IMR-90 (cell line): ENCODE measurements at regions not wholly inside any gene's neighbourhood (a gene's known extent, or its start where the extent isn't known, plus 50 kb on each side); places are given as distances from the start of the nearest gene placed in this dataset.

Source experiments
- ATAC-seq: fragments of 200-7000 bp; cut with Tn5 transposase; 2 replicates; pipeline ENCODE4 v1.9.1; 2020; ENCODE audit warnings: low read depth, mild to moderate bottlenecking, moderate library complexity
- BruUV-seq: library from RNA; stranded (reverse); fragments of 400-500 nt; replicated peaks from 2 replicates; lab custom pipeline; 2021; lab: Mats Ljungman, UMichigan
- CTCF ChIA-PET: fragments of 300-600 bp; formaldehyde crosslinking; extraction: SDS; loops from one replicate; lab custom pipeline; 2021; ENCODE audit warnings: antibody characterized with exemption; lab: Yijun Ruan, JAX
- POLR2A ChIA-PET: fragments of 300-600 bp; sonication (Branson Sonifier 250); formaldehyde crosslinking; loops from one replicate; lab custom pipeline; 2022; ENCODE audit warnings: antibody characterized with exemption; ENCODE audit not compliant: unreplicated experiment; lab: Charles Lee
- DNase-seq: peaks from one replicate; pipeline ENCODE4 v3.0.0; 2013
- H2AFZ ChIP-seq: replicated peaks from 2 replicates; pipeline ENCODE3; 2013; ENCODE audit warnings: low read length, mild to moderate bottlenecking; ENCODE audit not compliant: poor library complexity
- H2AK5ac ChIP-seq: 2 replicates; pipeline ENCODE4 v1.6.1; 2013; ENCODE audit warnings: low read depth, low read length, inconsistent platforms
- H2AK9ac ChIP-seq: replicated peaks from 2 replicates; pipeline ENCODE3; 2013; ENCODE audit warnings: mild to moderate bottlenecking, low read depth, low read length, moderate library complexity; ENCODE audit not compliant: poor library complexity
- H2BK120ac ChIP-seq: 2 replicates; pipeline ENCODE4 v1.6.1; 2013; ENCODE audit warnings: low read depth, low read length, inconsistent platforms
- H2BK15ac ChIP-seq: 3 replicates; pipeline ENCODE4 v1.6.1; 2013; ENCODE audit warnings: low read depth, low read length, inconsistent platforms
- H2BK20ac ChIP-seq: 2 replicates; pipeline ENCODE4 v1.6.1; 2013; ENCODE audit warnings: low read depth, mild to moderate bottlenecking, inconsistent platforms, low read length, moderate library complexity
- H2BK5ac ChIP-seq: 2 replicates; pipeline ENCODE4 v1.6.1; 2013; ENCODE audit warnings: mild to moderate bottlenecking, low read depth, low read length, inconsistent platforms; ENCODE audit not compliant: poor library complexity, severe bottlenecking
- H3K14ac ChIP-seq: replicated peaks from 2 replicates; pipeline ENCODE4 v1.6.1; 2013; ENCODE audit warnings: low read depth, low read length, inconsistent platforms
- H3K18ac ChIP-seq: 2 replicates; pipeline ENCODE4 v1.6.1; 2013; ENCODE audit warnings: low read depth, low read length, control low read depth
- H3K23ac ChIP-seq: 2 replicates; pipeline ENCODE4 v1.6.1; 2013; ENCODE audit warnings: low read depth, low read length, inconsistent platforms
- H3K27ac ChIP-seq: 2 replicates; pipeline ENCODE4 v1.5.1; 2013; ENCODE audit warnings: mild to moderate bottlenecking, control low read depth, low read length; ENCODE audit not compliant: insufficient read depth
- H3K27me3 ChIP-seq: 2 replicates; pipeline ENCODE4 v1.6.1; 2013; ENCODE audit warnings: low read length; ENCODE audit not compliant: control insufficient read depth, insufficient read depth
- H3K36me3 ChIP-seq: 2 replicates; pipeline ENCODE4 v1.6.1; 2013; ENCODE audit warnings: low read length, mixed read lengths; ENCODE audit not compliant: control insufficient read depth, insufficient read depth
- H3K4ac ChIP-seq: 2 replicates; pipeline ENCODE4 v1.6.1; 2013; ENCODE audit warnings: low read depth, low read length, inconsistent platforms
- H3K4me1 ChIP-seq: 2 replicates; pipeline ENCODE4 v1.6.1; 2013; ENCODE audit warnings: low read length, mixed read lengths; ENCODE audit not compliant: control insufficient read depth, insufficient read depth
- H3K4me2 ChIP-seq: 2 replicates; pipeline ENCODE4 v1.6.1; 2013; ENCODE audit warnings: low read depth, mild to moderate bottlenecking, control low read depth, low read length, moderate library complexity
- H3K4me3 ChIP-seq: 2 replicates; pipeline ENCODE4 v1.5.1; 2013; ENCODE audit warnings: low read depth, mild to moderate bottlenecking, control low read depth, low read length, moderate library complexity; ENCODE audit not compliant: insufficient read depth
- H3K56ac ChIP-seq: 2 replicates; pipeline ENCODE4 v1.6.1; 2013; ENCODE audit warnings: low read length, inconsistent platforms; ENCODE audit not compliant: insufficient read depth; ENCODE audit errors: extremely low read depth
- H3K79me1 ChIP-seq, 2 experiments: 2 replicates each; pipeline ENCODE4 v1.6.1; 2013; ENCODE audit warnings: low read length in 2 of 2, inconsistent platforms in 1 of 2, low read depth in 1 of 2
- H3K9ac ChIP-seq: 2 replicates; pipeline ENCODE4 v1.6.1; 2013; ENCODE audit warnings: low read depth, low read length, control low read depth
- H3K9me1 ChIP-seq: 2 replicates; pipeline ENCODE4 v1.6.1; 2013; ENCODE audit warnings: low read length, inconsistent platforms; ENCODE audit not compliant: insufficient read depth
- H3K9me3 ChIP-seq: 2 replicates; pipeline ENCODE4 v1.6.1; 2013; ENCODE audit warnings: low read length; ENCODE audit not compliant: control insufficient read depth, insufficient read depth
- H4K20me1 ChIP-seq: 2 replicates; pipeline ENCODE4 v1.6.1; 2013; ENCODE audit warnings: low read length, inconsistent platforms; ENCODE audit not compliant: insufficient read depth
- H4K5ac ChIP-seq: 2 replicates; pipeline ENCODE4 v1.6.1; 2013; ENCODE audit warnings: mild to moderate bottlenecking, low read depth, low read length, control low read depth
- H4K8ac ChIP-seq, 2 experiments: 2 replicates each; pipeline ENCODE4 v1.6.1; 2013; ENCODE audit warnings: low read depth in 2 of 2, low read length in 2 of 2, control low read depth in 1 of 2, inconsistent platforms in 1 of 2
- H4K91ac ChIP-seq: 2 replicates; pipeline ENCODE4 v1.6.1; 2013; ENCODE audit warnings: low read depth, low read length, inconsistent platforms; ENCODE audit not compliant: insufficient read depth
- NFE2L2 ChIP-seq: fragments of 150-350 bp; IDR thresholded peaks from 2 replicates; pipeline ENCODE4 v1.6.1; 2016; ENCODE audit warnings: low read depth, mild to moderate bottlenecking, low read length
- RCOR1 ChIP-seq: IDR thresholded peaks from 2 replicates; pipeline ENCODE4 v1.6.1; 2012; ENCODE audit warnings: mild to moderate bottlenecking, low read length, improper control_type of control experiment; ENCODE audit not compliant: insufficient replicate concordance
- WGBS, 2 experiments: methylation state at CpG; one replicate each; pipeline versions ENCODE4 v1.1.5 to v1.1.7; 2013; ENCODE audit warnings: missing lambda C conversion rate in 2 of 2; ENCODE audit not compliant: insufficient read length in 1 of 2; ENCODE audit errors: extremely low coverage in 2 of 2; 5-methylcytosine and 5-hydroxymethylcytosine counted together
- dilution Hi-C: fragments of 300-500 bp; cut with HindIII; formaldehyde crosslinking; loops from one replicate; pipeline ENCODE4 v1.14.3; 2018; ENCODE audit warnings: low sequenced_read_pairs; ENCODE audit not compliant: unreplicated experiment
- in situ Hi-C: fragments of 300-500 bp; cut with MboI; formaldehyde crosslinking; loops from 3 replicates; pipeline ENCODE4 v1.14.3; 2019; ENCODE audit warnings: low sequenced_read_pairs, inconsistent platforms, mixed read lengths
- intact Hi-C: fragments of 100-400 bp; cut with micrococcal nuclease; formaldehyde crosslinking; loops from 2 replicates; pipeline ENCODE4 v1.10.0; 2022
- TF ChIP-seq, protein P1 (sequence below): fragments of 150-350 bp; IDR thresholded peaks from 2 replicates; pipeline ENCODE4 v1.6.1; 2017; ENCODE audit warnings: mild to moderate bottlenecking, antibody characterized with exemption, low read length, low read depth

DNA sequence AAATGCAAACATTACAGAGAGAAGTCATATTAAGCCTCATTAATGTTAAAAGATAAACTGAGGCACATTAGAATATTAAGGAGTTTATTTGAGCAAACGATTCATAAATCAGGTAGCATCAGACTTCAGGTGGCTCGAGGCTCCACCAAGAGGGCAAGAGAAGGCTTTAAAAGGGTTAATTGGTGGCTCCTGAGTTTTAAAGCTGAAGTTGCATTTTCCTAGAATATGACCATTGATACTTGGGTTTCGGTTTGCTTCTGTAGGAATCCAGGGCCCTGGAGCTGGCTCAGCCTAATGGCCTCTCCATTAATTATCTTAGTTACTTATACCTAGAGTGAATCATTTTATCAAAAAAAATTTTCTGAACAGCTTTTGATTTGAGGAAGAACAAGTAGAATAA is 123.7 kb upstream of the NABP1 start:
- intact Hi-C loops (no loop called here), dilution Hi-C loops (no loop called here), in situ Hi-C loops (loop anchor here (10.0 kb wide), 1 partner anchor 731 kb away; no protein-coding TSS in a partner anchor)
- H3K27ac ChIP-seq: no peak overlapping the region
- no peak overlapping the region for H3K14ac ChIP-seq
- no peak overlapping the region for H3K56ac ChIP-seq
- peaks cover 3% of the 10 kb centered on the region; the same call in 1 of the 2 replicates for H3K27me3 ChIP-seq
- no peak overlapping the region for H2AFZ ChIP-seq
- no peak for ATAC-seq
- H3K18ac ChIP-seq: no peak overlapping the region
- no peak overlapping the region for H4K91ac ChIP-seq
- BruUV-seq: no TSS peak
- CTCF ChIA-PET: interaction anchor here (0.6 to 1.1 kb wide), 4 partner anchors 114 to 602 kb away, joined by 3 to 5 read pairs (median 4); no protein-coding TSS in a partner anchor
- H3K4ac ChIP-seq: no peak overlapping the region
- H3K9ac ChIP-seq: no peak overlapping the region
- H3K4me2 ChIP-seq: no peak overlapping the region
- no peaks in the 10 kb centered on the region for H4K20me1 ChIP-seq
- no peak overlapping the region; the same call in 1 of the 2 replicates for H2BK20ac ChIP-seq
- H4K8ac ChIP-seq: no peak overlapping the region
- DNase-seq: no peak
- H3K4me3 ChIP-seq: no peak overlapping the region
- no peak overlapping the region for H2BK5ac ChIP-seq
- H3K36me3 ChIP-seq: no peaks in the 10 kb centered on the region
- TF ChIP-seq NFE2L2 (no peak), RCOR1 (no peak)
- TF ChIP-seq, protein P1, sequence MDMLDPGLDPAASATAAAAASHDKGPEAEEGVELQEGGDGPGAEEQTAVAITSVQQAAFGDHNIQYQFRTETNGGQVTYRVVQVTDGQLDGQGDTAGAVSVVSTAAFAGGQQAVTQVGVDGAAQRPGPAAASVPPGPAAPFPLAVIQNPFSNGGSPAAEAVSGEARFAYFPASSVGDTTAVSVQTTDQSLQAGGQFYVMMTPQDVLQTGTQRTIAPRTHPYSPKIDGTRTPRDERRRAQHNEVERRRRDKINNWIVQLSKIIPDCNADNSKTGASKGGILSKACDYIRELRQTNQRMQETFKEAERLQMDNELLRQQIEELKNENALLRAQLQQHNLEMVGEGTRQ: no peak
- no peak overlapping the region for H3K23ac ChIP-seq
- no CpG with 5 or more reads among the region's 3 CpGs for WGBS, 2 experiments
- H3K79me1 ChIP-seq: no peaks in the 10 kb centered on the region
- H2AK9ac ChIP-seq: no peak overlapping the region
- POLR2A ChIA-PET: no interaction called here
- no peak overlapping the region for H4K5ac ChIP-seq
- H2BK120ac ChIP-seq: no peak overlapping the region
- H2AK5ac ChIP-seq: no peak overlapping the region
- H2BK15ac ChIP-seq: no peak overlapping the region
- no peaks in the 10 kb centered on the region for H3K9me3 ChIP-seq
- peaks cover 3% of the 10 kb centered on the region; the same call in 1 of the 2 replicates for H3K9me1 ChIP-seq
- H3K4me1 ChIP-seq: no peaks in the 10 kb centered on the region
